ENCODE measurements at regions not wholly inside any gene's neighbourhood (a gene's known extent, or its start where the extent isn't known, plus 50 kb on each side); places are given as distances from the start of the nearest gene placed in this dataset.

GRCh38 chr9:14525856-14526255 lies 167.4 kb downstream of the ZDHHC21 start:
- TF ChIP-seq, protein P1, sequence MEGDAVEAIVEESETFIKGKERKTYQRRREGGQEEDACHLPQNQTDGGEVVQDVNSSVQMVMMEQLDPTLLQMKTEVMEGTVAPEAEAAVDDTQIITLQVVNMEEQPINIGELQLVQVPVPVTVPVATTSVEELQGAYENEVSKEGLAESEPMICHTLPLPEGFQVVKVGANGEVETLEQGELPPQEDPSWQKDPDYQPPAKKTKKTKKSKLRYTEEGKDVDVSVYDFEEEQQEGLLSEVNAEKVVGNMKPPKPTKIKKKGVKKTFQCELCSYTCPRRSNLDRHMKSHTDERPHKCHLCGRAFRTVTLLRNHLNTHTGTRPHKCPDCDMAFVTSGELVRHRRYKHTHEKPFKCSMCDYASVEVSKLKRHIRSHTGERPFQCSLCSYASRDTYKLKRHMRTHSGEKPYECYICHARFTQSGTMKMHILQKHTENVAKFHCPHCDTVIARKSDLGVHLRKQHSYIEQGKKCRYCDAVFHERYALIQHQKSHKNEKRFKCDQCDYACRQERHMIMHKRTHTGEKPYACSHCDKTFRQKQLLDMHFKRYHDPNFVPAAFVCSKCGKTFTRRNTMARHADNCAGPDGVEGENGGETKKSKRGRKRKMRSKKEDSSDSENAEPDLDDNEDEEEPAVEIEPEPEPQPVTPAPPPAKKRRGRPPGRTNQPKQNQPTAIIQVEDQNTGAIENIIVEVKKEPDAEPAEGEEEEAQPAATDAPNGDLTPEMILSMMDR (IDR thresholded peaks at IDR 0.05), result no peak
- TF ChIP-seq POLR2AphosphoS5 (IDR thresholded peaks at IDR 0.05; ENCODE audit: low read depth, low read length) (no peak), CHD2 (IDR thresholded peaks at IDR 0.05; ENCODE audit: low read length, partially characterized antibody) (no peak), JUND (IDR thresholded peaks at IDR 0.05) (no peak), PBX3 (IDR thresholded peaks at IDR 0.05) (no peak), SMC3 (IDR thresholded peaks at IDR 0.05; ENCODE audit: low read depth, low read length) (no peak), EP300 (IDR thresholded peaks at IDR 0.05; ENCODE audit: borderline replicate concordance in 1 of 2, low read depth in 1 of 2, low read length in 1 of 2) (no peak), MXI1 (IDR thresholded peaks at IDR 0.05; ENCODE audit: low read depth, low read length) (no peak), MAX (IDR thresholded peaks at IDR 0.05; ENCODE audit: low read depth) (no peak), TAF1 (IDR thresholded peaks at IDR 0.05; ENCODE audit: borderline replicate concordance, low read depth, low read length) (no peak), TCF12 (IDR thresholded peaks at IDR 0.05) (no peak), GATA2 (CRISPR knock-in tag; IDR thresholded peaks at IDR 0.05) (no peak)
- TF ChIP-seq, protein P2, sequence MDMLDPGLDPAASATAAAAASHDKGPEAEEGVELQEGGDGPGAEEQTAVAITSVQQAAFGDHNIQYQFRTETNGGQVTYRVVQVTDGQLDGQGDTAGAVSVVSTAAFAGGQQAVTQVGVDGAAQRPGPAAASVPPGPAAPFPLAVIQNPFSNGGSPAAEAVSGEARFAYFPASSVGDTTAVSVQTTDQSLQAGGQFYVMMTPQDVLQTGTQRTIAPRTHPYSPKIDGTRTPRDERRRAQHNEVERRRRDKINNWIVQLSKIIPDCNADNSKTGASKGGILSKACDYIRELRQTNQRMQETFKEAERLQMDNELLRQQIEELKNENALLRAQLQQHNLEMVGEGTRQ (IDR thresholded peaks at IDR 0.05; ENCODE audit: borderline replicate concordance, low read depth, low read length), result no peak
